CD4-positive, alpha-beta T cell treated with Interleukin-2 at 100 ng/mL for 4 hours (primary cell): ENCODE measurements at regions not wholly inside any gene's neighbourhood (a gene's known extent, or its start where the extent isn't known, plus 50 kb on each side); places are given as distances from the start of the nearest gene placed in this dataset.
"Not testable (repeated sequence)": the region's sequence is repeated elsewhere in the genome, so short reads cannot be mapped to it uniquely, and the experiment has no call there.

Experiments used
- DNase-seq: peaks from one replicate; pipeline ENCODE4 v3.0.0-alpha.2; 2020; ENCODE audit warnings: low spot score

DNA sequence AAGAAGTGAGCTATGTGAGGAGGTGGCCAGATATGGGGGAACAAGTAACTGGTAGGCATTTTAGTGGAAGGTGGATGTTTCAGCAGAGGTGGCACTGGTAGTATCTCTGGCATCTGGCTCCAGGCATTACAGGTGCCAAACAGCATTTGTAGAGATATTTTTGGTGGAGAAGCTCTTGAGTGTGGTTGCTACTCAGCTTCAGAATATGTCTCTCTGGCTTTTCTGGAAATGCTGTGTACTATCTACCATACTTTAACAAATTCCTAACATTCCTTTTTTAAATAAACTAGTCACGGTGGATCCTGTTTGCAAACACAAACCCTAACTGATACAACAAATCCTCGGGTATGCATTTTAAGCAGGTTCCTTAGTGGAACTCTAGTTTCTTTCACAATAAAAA lies 128.0 kb downstream of the BARX2 start:
- no peak for DNase-seq

DNA sequence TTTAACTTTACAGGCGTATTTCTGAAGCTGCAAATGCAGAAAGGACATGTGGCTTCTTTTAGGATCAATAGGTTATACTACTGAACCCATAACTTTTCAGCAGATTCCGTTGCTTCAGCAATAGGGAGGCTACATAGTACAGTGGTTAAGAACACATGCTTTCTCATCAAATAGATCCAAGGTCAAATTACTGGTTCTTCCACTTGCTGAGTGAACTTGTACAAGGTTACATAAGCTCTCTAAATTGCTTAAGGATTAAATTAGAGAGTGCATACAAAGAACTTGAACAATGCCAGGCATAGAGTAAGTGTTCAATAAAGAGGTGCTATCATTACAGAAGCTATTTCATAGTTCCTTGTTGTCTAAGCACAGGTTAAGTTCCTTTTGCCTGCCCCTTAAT lies 129.6 kb downstream of the BARX2 start:
- no peak for DNase-seq

DNA sequence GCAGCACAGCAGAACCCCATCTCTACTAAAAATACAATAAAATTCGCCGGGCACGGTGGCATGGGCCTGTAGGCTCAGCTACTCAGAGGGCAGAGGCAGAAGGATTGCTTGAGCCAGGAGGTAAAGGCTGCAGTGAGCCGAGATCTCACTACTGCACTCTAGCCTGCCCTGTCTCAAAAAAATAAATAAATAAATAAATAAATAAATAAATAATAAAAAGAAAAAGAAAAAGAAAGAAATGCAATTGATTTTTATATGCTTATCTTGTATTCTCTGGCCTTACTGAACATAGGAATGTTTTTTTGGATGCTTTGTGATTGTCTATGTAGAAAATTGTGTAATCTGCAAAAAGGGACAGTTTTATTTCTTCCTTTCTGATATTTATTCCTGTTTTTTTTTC lies 132.5 kb downstream of the BARX2 start:
- no peak for DNase-seq

DNA sequence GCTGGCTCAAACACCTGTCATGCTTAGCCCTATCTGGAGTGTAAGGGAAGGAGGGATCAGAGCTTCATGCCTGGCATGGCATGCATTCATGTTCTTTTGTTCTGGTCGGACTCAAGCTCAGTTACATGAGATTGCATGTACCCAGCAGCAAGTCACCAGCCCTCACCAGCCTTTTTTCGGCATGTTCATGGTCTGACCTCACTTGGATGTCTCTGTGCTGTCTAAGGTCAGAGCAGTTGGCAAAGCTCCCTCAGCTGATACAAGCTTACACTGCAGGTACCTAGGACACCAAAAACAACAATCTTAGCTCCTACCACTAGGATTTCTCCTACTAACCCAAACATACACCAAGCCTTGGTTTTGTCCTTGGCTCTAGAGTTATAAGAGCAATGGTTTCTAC lies 152.6 kb downstream of the BARX2 start:
- DNase-seq: no peak

DNA sequence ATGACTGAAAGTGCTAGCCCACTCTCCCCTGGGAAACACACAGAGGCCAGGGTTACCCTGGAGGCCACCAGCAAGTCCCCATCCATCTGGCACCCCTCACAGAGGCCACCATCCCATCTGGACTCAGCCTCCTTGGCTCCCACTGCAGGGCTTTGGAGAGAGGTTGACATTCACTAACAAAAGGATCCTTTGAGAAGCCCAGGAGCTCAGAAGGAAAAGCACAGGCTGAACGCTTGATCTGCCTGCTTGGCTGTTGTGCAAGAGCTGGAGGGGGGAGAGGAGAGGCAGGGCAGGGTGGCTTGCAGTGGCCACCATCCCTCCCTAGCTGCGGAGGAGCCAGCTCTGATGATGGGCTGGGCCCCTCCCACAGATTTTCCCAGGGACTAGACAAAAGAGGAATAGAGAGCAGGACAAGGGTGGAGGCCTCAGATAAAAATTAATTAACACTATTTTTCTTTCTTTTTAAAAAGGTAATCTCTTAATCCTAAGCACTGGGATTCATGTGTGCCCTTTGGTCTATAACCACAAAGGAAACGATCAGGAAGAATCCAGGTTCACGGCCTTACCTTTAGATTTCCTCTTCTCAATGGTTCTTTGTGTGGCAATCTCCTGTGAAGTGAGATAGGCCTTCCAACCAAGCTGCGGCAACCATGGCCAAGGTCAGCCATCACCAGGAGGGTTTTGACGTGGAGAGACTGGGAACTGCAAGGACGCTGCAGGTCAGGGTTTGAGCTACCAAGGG lies 154.7 kb downstream of the BARX2 start:
- no peak for DNase-seq

DNA sequence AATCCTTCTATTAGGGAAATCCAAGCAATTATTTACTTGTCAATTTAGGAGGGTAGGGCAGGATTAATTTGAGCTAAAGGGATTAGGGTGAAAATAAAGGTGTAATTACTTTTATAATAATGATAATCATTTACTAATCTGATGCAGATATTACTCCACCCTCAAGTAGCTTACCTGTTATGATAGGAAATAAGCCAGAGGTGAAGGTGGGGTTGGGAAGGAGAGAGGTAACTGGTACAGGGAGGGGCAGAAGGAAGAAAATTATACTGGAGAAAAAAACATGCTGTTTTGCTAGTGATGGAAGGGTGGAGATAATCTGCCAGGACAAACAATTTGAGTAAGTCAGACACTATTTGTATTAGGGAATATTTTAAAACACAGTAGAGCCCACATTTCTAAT lies 157.7 kb downstream of the BARX2 start:
- no peak for DNase-seq

DNA sequence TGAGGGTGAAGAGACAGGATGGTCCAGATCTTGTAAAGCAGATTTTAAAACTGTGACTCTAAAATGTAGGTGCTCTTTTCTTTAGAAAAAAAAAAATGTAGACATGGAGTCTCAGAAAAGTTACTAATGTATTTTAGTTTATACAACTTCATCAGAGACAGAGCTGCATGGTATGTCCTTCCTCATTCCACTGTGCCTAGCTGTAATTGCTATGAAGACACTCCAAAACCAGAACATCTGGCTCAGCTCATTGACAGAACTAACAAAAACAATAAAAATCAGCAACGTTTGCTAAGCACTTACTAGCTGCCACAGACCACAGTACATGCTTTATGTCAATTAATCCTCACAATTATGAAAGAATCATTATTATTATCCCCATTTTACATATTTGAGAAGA lies 160.7 kb downstream of the BARX2 start:
- DNase-seq: no peak

DNA sequence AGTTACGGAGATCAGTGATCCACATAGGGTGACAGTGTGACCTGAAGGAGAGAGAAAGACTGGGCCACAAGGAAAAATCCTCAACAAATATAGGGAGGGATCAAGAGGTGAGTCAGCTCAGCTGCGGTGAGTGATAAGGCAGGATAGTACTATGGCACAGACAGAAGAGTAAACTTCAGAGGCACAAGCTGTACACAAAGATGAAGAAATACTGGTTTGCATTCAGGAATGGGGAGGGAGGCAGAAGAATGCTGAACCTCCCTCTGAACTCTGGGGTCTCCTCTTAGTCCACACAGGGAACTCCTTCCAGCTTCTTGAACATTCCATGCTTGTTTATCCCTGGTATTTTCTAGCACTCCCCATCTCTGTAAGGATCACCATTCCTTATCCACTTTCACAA lies 162.7 kb downstream of the BARX2 start:
- DNase-seq: no peak

DNA sequence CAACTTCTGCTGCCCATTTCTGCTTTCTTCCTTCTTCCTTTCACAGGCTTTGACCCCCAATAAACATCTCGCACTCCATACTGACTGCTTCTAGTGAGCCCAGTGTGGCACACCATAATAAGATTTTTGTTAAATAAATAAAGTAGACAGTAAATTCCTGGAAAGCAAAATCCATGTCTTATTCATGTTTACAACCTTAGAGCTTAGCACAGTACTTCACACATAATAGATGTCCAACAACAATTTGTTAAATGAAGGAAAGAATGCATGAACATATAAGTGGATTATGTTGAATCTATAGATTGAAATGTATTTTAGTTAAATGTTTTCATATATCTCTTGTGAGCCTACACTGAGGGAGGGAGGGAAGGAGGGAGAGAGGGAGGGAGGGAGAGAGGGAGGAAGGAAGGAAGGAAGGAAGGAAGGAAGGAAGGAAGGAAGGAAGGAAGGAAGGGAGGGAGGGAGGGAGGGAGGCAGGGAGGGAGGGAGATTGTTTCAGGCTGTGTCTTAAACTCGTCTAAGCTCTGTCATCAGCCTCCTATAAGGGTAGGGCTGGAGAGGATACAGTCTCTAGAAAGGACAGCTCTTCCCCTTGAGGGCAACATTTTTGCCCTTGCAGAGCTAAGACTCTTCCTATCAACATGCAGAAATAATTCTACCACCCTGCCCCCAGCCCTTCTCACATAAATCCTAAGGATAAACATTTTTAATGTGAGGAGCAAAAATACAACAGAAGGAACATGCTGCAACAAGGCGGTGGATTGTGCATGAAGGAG lies 168.1 kb downstream of the BARX2 start:
- no peak for DNase-seq

DNA sequence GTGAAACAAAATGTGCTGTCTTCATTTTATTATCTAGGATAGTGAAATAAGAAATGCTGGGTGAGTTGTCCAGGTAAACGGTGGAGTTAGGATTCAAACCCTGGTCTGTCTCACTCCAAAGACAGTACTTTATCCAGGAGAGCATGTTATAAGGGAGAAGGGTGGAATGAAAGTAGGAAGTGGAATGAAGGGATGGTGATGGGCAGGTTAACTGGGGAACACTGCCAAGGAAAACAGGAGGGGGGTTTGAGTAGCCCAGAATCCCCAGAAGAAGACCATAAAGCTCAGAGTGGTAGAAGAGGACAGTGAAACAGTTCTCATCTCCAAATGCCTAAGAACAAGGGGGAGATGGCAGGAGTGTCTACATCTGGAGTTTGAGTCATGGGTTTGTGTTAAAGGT lies 169.0 kb downstream of the BARX2 start:
- DNase-seq: no peak

DNA sequence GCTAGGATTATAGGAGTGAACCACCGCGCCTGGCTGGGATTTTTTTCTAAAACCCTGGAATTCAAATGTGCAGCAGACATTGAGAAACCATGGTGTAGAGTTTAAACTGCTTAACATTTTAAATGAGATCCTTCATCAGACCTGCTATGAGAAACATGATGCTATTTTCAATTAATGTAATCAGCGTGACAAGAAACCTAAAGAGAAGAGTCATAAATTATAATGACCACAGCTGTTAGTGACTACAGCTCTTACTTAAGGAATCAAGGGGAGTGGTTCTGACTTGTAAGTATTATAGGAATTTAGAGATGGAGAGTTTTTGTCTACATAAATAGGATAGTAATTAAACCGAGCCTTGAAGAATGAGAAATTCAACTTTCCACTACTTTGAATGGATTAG lies 170.6 kb downstream of the BARX2 start:
- DNase-seq: no peak

DNA sequence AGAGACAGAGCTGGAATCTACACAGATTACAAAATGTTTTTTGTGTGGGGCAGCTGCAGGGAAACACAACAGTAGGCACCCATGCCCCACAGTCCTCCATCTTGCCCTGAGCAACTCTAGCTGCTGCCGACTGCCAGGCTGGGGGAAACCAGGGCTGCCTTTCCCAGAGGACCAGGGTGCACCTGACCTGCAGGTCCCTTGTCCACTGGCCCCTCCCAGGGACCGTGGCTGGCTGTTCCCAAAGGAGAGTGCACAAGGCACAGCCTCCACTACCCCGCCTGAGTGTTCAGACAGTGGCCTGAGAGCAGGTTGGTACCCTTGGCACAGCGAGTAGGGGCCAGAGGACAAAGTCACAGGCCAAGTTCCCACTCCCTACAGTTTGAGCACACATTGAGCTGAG lies 181.8 kb downstream of the BARX2 start:
- DNase-seq: no peak

DNA sequence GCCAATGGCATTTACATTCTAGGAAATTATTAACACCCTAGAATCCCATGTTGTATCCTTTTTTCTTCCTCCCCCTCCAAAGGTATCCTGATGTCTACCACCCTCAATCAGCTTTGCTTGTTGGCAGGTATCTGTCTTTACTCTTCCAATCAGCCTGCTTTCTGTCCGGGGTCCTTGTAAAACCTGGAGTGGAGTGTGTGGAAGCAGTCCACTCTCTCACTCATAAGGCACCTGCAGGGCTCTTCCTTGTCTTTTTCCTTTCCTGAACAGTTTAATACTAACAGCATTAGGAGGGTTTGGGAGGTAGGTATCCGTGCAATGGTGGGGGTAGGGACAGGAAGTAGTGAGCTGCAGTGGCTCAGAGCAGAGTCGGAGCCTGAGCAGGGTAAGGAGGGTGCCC lies 193.4 kb downstream of the BARX2 start:
- DNase-seq: no peak

DNA sequence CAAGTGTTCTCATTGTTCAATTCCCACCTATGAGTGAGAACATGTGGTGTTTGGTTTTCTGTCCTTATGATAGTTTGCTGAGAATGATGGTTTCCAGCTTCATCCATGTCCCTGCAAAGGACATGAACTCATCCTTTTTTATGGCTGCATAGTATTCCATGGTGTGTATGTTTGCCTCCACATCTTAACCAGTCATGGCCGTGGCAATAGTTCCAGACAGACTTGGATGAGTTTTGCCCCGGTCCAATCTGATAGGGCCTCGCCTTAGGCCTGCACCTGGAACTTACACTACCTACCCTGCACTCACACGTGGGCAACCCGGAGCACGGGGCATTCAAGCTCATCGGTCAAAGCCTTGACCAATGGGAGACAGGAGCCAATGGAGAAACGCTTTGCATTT lies 197.0 kb downstream of the BARX2 start:
- DNase-seq: not testable (repeated sequence)

DNA sequence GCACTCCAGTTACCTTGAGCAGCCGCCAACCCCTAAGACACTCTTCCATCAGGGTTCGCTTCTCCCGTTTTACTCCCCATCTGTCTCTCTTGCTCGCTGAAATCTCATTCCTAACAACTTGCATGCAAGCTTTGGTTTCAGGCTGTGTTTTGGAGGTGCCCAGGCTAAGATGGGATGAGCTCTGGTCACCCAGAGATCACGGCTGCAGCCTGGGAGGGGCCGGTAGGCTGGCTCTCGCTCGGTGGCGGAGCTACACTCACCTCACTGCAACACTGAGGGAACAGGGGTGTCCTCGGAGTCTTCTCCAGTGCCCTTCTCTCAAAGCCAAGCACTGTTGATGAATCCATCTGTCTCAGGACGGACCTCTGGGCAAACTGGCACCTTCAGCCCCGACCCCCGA lies 197.5 kb downstream of the BARX2 start:
- no peak for DNase-seq

DNA sequence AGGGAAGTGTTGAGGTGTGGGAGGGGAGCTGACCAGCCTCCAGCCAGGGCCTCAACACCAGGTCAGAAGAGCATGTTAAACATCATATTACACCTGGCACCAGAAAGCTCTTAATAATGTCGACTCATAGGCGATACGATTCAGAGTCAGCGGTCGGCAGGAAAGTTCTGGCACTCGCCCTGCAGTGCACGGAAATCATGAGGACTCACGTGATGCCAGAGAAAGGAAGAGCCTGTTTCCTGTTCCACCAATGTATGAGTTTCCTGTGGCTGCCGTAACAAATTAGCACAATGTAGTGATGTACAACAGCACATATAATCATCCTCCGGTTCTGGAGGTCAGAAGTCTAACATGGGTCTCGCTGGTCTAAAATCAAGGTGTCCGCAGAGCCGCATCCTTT lies 198.8 kb downstream of the BARX2 start:
- no peak for DNase-seq

DNA sequence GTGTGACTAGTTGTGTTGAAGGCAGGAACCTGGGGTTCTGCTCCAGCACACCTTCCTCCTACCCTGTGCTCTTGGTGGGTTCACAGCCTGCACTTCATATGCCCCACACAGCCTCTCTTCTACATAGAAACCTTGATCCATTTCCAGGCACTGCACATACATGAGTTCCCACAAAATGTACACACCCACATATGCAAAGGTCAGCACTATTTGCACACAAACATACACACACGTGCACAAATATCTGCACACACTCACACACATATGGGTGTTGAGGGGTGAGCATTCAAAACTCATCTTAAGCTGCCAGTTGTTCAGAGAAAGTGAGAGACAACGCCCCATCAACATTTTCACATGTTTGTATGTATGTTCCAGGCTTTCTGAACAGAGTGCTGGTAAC lies 201.0 kb downstream of the BARX2 start:
- DNase-seq: no peak

DNA sequence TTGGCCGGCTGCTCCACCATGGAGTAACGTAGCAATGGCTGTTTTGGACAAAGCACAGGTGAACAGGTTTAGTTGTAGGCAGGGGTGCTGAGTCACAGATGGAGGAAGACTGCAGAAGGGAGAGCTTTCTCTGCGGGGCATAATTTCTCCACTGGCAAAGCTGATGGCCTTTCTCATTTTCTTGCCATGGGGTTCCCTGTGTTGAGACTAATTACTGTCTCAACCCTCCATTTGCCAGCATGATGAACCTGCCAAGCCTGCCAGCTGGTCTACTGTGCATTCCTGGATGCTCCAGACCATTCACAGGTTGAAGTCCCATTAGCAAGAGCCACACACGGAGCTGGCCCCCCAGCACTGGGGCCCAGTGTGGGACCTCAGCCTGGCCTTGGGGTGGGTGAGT lies 202.4 kb downstream of the BARX2 start:
- no peak for DNase-seq

DNA sequence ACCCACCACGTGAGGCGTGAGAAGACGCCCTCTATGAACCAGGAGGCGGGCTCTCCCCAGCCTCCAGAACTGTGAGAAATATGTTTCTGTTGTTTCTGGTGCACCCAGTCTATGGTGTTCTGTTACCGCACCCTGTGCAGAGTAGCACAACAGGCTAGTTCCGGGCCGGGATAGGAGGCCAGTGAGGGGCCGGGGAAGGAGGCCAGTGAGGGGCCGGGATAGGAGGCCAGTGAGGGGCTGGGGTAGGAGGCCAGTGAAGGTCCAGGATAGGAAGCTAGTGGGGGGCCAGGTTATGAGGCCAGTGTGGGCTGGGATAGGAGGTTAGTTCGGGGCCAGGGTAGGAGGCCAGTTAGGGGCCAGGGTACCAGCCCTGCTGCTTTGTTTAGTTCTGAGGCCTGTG lies 204.6 kb downstream of the BARX2 start:
- DNase-seq: no peak

DNA sequence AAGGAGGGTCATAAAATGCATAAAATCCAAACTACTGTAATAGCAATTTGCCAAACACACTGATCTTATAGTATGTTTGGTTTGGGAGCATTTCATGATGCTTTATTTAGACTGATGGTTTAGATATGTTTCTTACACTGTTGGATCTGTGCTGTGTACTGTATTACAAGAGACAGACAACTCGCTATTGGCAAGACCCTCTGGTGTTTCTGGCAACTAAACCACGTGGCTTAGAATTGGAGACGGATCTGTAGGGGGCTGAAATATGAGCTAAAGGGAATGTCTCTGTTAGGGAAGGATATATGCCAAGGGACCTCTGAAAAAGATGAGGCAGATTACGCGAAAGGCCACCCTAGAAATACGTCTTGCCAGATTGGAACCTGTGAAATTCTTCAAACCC lies 208.7 kb downstream of the BARX2 start:
- no peak for DNase-seq

DNA sequence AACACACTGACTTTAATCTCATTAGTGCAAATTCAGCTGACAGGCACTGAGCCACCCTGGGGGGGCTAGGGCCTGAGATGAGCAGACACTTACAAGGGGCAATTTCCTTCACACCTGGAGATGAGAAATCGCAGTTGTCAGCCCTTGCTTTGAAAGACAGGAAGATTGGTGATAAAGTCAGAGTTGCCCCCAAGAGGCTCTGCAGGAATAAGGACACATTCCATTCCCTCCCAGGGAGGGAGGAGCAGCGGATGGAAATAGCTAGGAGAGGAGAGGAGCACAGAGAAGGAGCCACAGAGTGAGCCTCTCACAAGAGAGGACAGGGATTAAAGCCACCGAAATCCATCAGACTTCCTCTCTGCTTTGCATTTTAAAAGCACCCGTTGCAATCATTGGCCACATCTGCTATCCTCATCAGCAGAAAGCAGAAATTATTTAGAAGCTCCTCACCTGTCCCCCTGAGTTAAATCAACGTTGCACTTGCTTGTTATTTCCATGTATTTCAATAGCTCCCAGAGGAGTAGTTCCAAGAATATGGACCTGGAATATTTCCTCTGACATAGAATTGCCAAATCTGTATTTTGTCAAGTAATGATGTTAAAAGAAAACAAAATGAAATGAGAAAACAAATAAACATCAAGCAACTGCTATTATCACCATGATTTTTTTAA lies 213.7 kb downstream of the BARX2 start:
- no peak for DNase-seq

DNA sequence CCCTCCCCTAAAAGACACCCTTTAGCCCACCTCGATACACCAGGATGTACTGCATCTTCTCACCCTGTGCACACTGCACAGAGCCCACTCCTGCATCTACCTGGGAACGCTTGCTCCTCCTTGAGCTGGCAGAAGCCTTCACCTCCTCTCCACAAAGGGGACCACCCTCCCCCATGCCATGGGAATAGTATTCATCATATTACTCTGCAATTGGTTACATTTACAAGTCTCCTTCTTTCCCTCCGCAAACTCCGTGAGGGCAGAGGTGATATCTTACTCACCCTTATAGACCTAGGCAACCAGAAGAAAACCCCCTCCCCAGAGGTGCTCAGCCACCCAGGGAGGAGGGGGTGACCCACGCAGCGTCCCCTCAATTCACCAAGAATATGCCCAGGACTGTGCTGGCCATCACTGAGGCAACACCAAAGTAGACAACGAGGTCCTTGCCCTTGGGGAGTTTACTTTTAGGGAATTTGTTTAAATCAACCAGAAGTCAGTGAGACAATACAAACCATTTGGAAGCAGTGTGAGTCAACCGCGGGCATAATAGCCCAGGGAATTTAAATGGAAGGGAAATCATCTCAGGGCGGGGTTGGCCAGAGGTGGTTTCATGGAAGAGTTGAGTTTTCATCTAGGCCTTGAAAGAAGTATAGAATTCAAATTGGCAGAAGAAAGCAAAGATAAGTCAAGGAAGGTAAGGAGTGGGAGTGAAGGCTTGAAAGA lies 214.5 kb downstream of the BARX2 start:
- no peak for DNase-seq
